ENCODE measurements at regions not wholly inside any gene's neighbourhood (a gene's known extent, or its start where the extent isn't known, plus 50 kb on each side); places are given as distances from the start of the nearest gene placed in this dataset.

GRCh38 chr16:8374586-8375231, 215.6 kb downstream of the TMEM114 start:
- DNase-seq (ENCODE audit: low read depth in 1 of 2, low spot score in 2 of 2) = no peak
- H3K27ac ChIP-seq (ENCODE audit: low read depth, low read length) = no peak overlapping the region
- H3K9me3 ChIP-seq (ENCODE audit: insufficient read depth in 2 of 2, low read depth in 1 of 2, low read length in 1 of 2) = peaks cover 3 to 4% of the 10 kb centered on the region in 2 experiments; a peak in 1 of 4 replicates

More at GRCh38 chr16:8374586-8375231, 215.6 kb downstream of the TMEM114 start:
- ChIA-PET POLR2A (ENCODE audit: partially characterized antibody) (no interaction called here), CTCF (ENCODE audit: partially characterized antibody) (interaction anchor here (1.0 to 1.6 kb wide), 3 partner anchors 9 to 141 kb away, joined by 3 to 4 read pairs (median 3); no protein-coding TSS in a partner anchor)
- Histone ChIP-seq H2BK5ac (ENCODE audit: low read depth, low read length) (no peak overlapping the region), H3K27me3 (replicated peaks in 1 of 4; ENCODE audit: control insufficient read depth in 3 of 4, extremely low read depth in 1 of 4, insufficient read depth in 3 of 4, low read length in 3 of 4) (no peaks in the 10 kb centered on the region), H3K14ac (ENCODE audit: insufficient read length) (no peak overlapping the region), H3K4me2 (ENCODE audit: insufficient read depth in 1 of 2, low read depth in 2 of 2, low read length in 2 of 2) (no peak overlapping the region), H4K91ac (replicated peaks; ENCODE audit: insufficient read length, low read length) (no peak overlapping the region), H2BK120ac (replicated peaks; ENCODE audit: low read depth, low read length) (no peak overlapping the region), H2AFZ (ENCODE audit: low read length) (no peak overlapping the region), H4K20me1 (replicated peaks in 1 of 2; ENCODE audit: control insufficient read depth in 1 of 2, insufficient read depth in 2 of 2, low read length in 2 of 2) (no peaks in the 10 kb centered on the region), H3K23me2 (ENCODE audit: low read depth, low read length) (no peaks in the 10 kb centered on the region), H3K56ac (replicated peaks; ENCODE audit: insufficient read length, low read depth, low read length) (no peak overlapping the region), H3K4ac (replicated peaks; ENCODE audit: insufficient read length, low read depth, low read length) (no peak overlapping the region), H3K23ac (ENCODE audit: insufficient read length) (no peak overlapping the region), H3K4me3 (ENCODE audit: extremely low read depth in 1 of 4, insufficient read depth in 2 of 4, low read depth in 3 of 4, low read length in 4 of 4) (no peak overlapping the region), H2BK15ac (ENCODE audit: low read length) (no peak overlapping the region), H2BK20ac (ENCODE audit: low read length) (no peak overlapping the region), H3K9ac (replicated peaks in 1 of 4; ENCODE audit: extremely low read depth in 1 of 4, low read depth in 3 of 4, low read length in 3 of 4) (no peak overlapping the region), H2AK5ac (ENCODE audit: low read depth, low read length) (no peak overlapping the region), H3K18ac (ENCODE audit: extremely low read depth, low read length) (no peak overlapping the region), H4K8ac (ENCODE audit: extremely low read depth, insufficient read depth, low read length) (no peak overlapping the region), H3K79me2 (ENCODE audit: control insufficient read depth in 1 of 2, insufficient read depth in 2 of 2, low read length in 2 of 2) (no peaks in the 10 kb centered on the region), H3K79me1 (ENCODE audit: low read depth, low read length) (no peaks in the 10 kb centered on the region), H4K5ac (ENCODE audit: insufficient read length, low read depth, low read length) (no peak overlapping the region), H2BK12ac (ENCODE audit: low read depth, low read length) (no peak overlapping the region), H3K36me3 (ENCODE audit: control insufficient read depth in 2 of 4, insufficient read depth in 4 of 4, low read length in 3 of 4) (no peaks in the 10 kb centered on the region), H3K4me1 (replicated peaks in 1 of 4; ENCODE audit: control insufficient read depth in 3 of 4, insufficient read depth in 4 of 4, low read length in 3 of 4) (peaks cover 2 to 9% (median 4%) of the 10 kb centered on the region in 4 experiments; a peak in 4 of 7 replicates)
- TF ChIP-seq SP1 (IDR thresholded peaks at IDR 0.05; ENCODE audit: low read depth, low read length) (no peak), BRCA1 (IDR thresholded peaks at IDR 0.05; ENCODE audit: low read depth, low read length) (no peak), TEAD4 (IDR thresholded peaks at IDR 0.05; ENCODE audit: low read depth, low read length) (no peak), USF2 (IDR thresholded peaks at IDR 0.05; ENCODE audit: low read length) (no peak), GABPA (IDR thresholded peaks at IDR 0.05; ENCODE audit: borderline replicate concordance, insufficient read depth, low read length) (no peak), RBBP5 (IDR thresholded peaks at IDR 0.05; ENCODE audit: borderline replicate concordance, low read depth, low read length) (no peak), PHF8 (conservative IDR thresholded peaks at IDR 0.05; ENCODE audit: low read depth, low read length) (no peak), CEBPB (IDR thresholded peaks at IDR 0.05; ENCODE audit: low read depth, low read length) (no peak), HDAC6 (IDR thresholded peaks at IDR 0.05; ENCODE audit: low read depth, low read length) (no peak), BACH1 (IDR thresholded peaks at IDR 0.05; ENCODE audit: low read length) (no peak), MAX (IDR thresholded peaks at IDR 0.05) (no peak), JUND (IDR thresholded peaks at IDR 0.05; ENCODE audit: low read length) (no peak)
- 71% methylated on average over 8 of the region's 8 CpGs; no CpG with 5 or more reads in 1 of the 2 experiments for whole genome bisulfite sequencing, 2 experiments (ENCODE audit: extremely low coverage in 1 of 2, insufficient coverage in 1 of 2, insufficient read length in 1 of 2, insufficient replicate concordance in 2 of 2, low coverage in 1 of 2, low lambda C conversion rate in 2 of 2, missing lambda C conversion rate in 1 of 2)
- FAIRE-seq = no peak
